ENCODE measurements at regions not wholly inside any gene's neighbourhood (a gene's known extent, or its start where the extent isn't known, plus 50 kb on each side); places are given as distances from the start of the nearest gene placed in this dataset.

DNA sequence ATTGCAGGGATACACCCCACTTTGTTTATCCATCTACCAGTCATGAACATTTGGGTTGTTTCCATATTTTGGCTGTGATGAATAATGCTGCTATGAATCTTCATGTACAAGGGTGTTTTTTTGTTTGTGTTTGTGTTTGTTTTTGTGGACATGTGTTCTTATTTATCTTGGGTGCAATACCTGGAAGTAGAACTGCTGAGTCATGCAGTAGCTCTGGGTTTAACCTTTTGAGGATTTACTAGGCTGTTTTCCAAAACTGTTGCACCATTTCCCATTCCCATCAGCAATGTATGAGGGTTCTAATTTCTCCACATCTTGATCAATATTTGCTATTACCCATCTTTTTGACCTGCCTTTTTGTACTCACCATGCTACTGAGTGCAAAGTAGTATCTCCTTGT, 140.0 kb upstream of the CYP1B1 start:
- TF ChIP-seq POLR2AphosphoS5 (IDR thresholded peaks at IDR 0.05; ENCODE audit: low read depth, low read length) (no peak), SIN3A (IDR thresholded peaks at IDR 0.05; ENCODE audit: borderline replicate concordance, insufficient read depth, low read length) (no peak)
- TF ChIP-seq, protein P1, sequence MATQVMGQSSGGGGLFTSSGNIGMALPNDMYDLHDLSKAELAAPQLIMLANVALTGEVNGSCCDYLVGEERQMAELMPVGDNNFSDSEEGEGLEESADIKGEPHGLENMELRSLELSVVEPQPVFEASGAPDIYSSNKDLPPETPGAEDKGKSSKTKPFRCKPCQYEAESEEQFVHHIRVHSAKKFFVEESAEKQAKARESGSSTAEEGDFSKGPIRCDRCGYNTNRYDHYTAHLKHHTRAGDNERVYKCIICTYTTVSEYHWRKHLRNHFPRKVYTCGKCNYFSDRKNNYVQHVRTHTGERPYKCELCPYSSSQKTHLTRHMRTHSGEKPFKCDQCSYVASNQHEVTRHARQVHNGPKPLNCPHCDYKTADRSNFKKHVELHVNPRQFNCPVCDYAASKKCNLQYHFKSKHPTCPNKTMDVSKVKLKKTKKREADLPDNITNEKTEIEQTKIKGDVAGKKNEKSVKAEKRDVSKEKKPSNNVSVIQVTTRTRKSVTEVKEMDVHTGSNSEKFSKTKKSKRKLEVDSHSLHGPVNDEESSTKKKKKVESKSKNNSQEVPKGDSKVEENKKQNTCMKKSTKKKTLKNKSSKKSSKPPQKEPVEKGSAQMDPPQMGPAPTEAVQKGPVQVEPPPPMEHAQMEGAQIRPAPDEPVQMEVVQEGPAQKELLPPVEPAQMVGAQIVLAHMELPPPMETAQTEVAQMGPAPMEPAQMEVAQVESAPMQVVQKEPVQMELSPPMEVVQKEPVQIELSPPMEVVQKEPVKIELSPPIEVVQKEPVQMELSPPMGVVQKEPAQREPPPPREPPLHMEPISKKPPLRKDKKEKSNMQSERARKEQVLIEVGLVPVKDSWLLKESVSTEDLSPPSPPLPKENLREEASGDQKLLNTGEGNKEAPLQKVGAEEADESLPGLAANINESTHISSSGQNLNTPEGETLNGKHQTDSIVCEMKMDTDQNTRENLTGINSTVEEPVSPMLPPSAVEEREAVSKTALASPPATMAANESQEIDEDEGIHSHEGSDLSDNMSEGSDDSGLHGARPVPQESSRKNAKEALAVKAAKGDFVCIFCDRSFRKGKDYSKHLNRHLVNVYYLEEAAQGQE (IDR thresholded peaks at IDR 0.05; ENCODE audit: insufficient read depth in 1 of 2, low read depth in 2 of 2, low read length in 2 of 2): no peak

Measured in PFSK-1 (cell line).